H1 (cell line): ENCODE measurements at regions not wholly inside any gene's neighbourhood (a gene's known extent, or its start where the extent isn't known, plus 50 kb on each side); places are given as distances from the start of the nearest gene placed in this dataset.

Experiments used
- CTCF ChIA-PET: fragments of 300-600 bp; sonication (Branson Sonifier 250); formaldehyde crosslinking; loops from one replicate; lab custom pipeline; 2021; ENCODE audit not compliant: partially characterized antibody; lab: Charles Lee
- POLR2A ChIA-PET: fragments of 300-600 bp; sonication (Branson Sonifier 250); formaldehyde crosslinking; loops from one replicate; lab custom pipeline; 2021; ENCODE audit warnings: inconsistent platforms; ENCODE audit not compliant: partially characterized antibody; lab: Charles Lee
- DNase-seq, 2 experiments: peaks; one replicate each; pipeline versions ENCODE4 v3.0.0 to v3.0.0-alpha.2; 2010 to 2022; ENCODE audit warnings: low spot score in 2 of 2, low read depth in 1 of 2, mixed read lengths in 1 of 2
- FAIRE-seq: peaks from 2 replicates; lab custom pipeline; 2011; peaks lifted over from hg19 to GRCh38; lab: Jason Lieb, UNC
- H2AFZ ChIP-seq: 2 replicates; pipeline ENCODE4 v1.8.1; 2012; ENCODE audit warnings: low read length, inconsistent platforms
- H2AK5ac ChIP-seq: 2 replicates; pipeline ENCODE4 v1.6.1; 2013; ENCODE audit warnings: low read depth, low read length
- H2BK120ac ChIP-seq: replicated peaks from 2 replicates; pipeline ENCODE3; 2013; ENCODE audit warnings: low read depth, low read length, inconsistent platforms
- H2BK12ac ChIP-seq: 2 replicates; pipeline ENCODE4 v1.6.1; 2013; ENCODE audit warnings: low read depth, low read length
- H2BK15ac ChIP-seq: 2 replicates; pipeline ENCODE4 v1.6.1; 2013; ENCODE audit warnings: low read length
- H2BK20ac ChIP-seq: 2 replicates; pipeline ENCODE4 v1.6.1; 2013; ENCODE audit warnings: low read length
- H2BK5ac ChIP-seq: 2 replicates; pipeline ENCODE4 v1.6.1; 2013; ENCODE audit warnings: low read depth, low read length
- H3K14ac ChIP-seq: 2 replicates; pipeline ENCODE4 v1.6.1; 2013; ENCODE audit warnings: inconsistent platforms; ENCODE audit not compliant: insufficient read length
- H3K18ac ChIP-seq: 2 replicates; pipeline ENCODE4 v1.6.1; 2013; ENCODE audit warnings: low read length; ENCODE audit errors: extremely low read depth
- H3K23ac ChIP-seq: 2 replicates; pipeline ENCODE4 v1.6.1; 2013; ENCODE audit warnings: inconsistent platforms; ENCODE audit not compliant: insufficient read length
- H3K23me2 ChIP-seq: 2 replicates; pipeline ENCODE4 v1.6.1; 2013; ENCODE audit warnings: low read depth, low read length
- H3K27ac ChIP-seq: 2 replicates; pipeline ENCODE4 v1.6.1; 2011; ENCODE audit warnings: low read depth, low read length, inconsistent platforms
- H3K27me3 ChIP-seq, 4 experiments: replicated peaks in 1 of 4; 1 replicate in 1 of 4; 2 replicates in 3 of 4; pipeline versions ENCODE4 v1.6.1 to v1.8.1; 2011 to 2013; ENCODE audit warnings: low read length in 3 of 4, mild to moderate bottlenecking in 3 of 4, inconsistent platforms in 2 of 4, mixed read lengths in 2 of 4, moderate library complexity in 1 of 4; ENCODE audit not compliant: control insufficient read depth in 3 of 4, insufficient read depth in 3 of 4; ENCODE audit errors: extremely low read depth in 1 of 4
- H3K36me3 ChIP-seq, 4 experiments: 2 replicates each; pipeline versions ENCODE4 v1.6.1 to v1.8.1; 2011 to 2013; ENCODE audit warnings: mild to moderate bottlenecking in 4 of 4, low read length in 3 of 4, moderate library complexity in 2 of 4, control low read depth in 1 of 4, inconsistent platforms in 1 of 4; ENCODE audit not compliant: insufficient read depth in 4 of 4, control insufficient read depth in 2 of 4
- H3K4ac ChIP-seq: replicated peaks from 2 replicates; pipeline ENCODE3; 2013; ENCODE audit warnings: low read length, low read depth, mixed read lengths, inconsistent platforms; ENCODE audit not compliant: insufficient read length
- H3K4me1 ChIP-seq, 4 experiments: replicated peaks in 1 of 4; 1 replicate in 1 of 4; 2 replicates in 3 of 4; pipeline versions ENCODE4 v1.6.1 to v1.8.1; 2011 to 2013; ENCODE audit warnings: low read length in 3 of 4, inconsistent platforms in 2 of 4, mixed read lengths in 1 of 4; ENCODE audit not compliant: insufficient read depth in 4 of 4, control insufficient read depth in 3 of 4
- H3K4me2 ChIP-seq, 2 experiments: 2 replicates each; pipeline versions ENCODE4 v1.6.1 to v1.8.1; 2011 to 2013; ENCODE audit warnings: low read depth in 2 of 2, low read length in 2 of 2, control low read depth in 1 of 2, inconsistent platforms in 1 of 2, mild to moderate bottlenecking in 1 of 2; ENCODE audit not compliant: insufficient read depth in 1 of 2
- H3K4me3 ChIP-seq, 4 experiments: fragments of 200-600, 300-600 bp in 1 of 4; sonication (generic), shearing (Covaris generic), sonication (Bioruptor Twin) in 1 of 4; 2 replicates each; pipeline versions ENCODE4 v1.5.1 to v1.8.1; 2011 to 2016; ENCODE audit warnings: low read length in 4 of 4, low read depth in 3 of 4, control low read depth in 2 of 4, inconsistent platforms in 2 of 4, mild to moderate bottlenecking in 2 of 4, mixed read lengths in 1 of 4, moderate library complexity in 1 of 4; ENCODE audit not compliant: insufficient read depth in 2 of 4; ENCODE audit errors: extremely low read depth in 1 of 4
- H3K56ac ChIP-seq: replicated peaks from 2 replicates; pipeline ENCODE3; 2013; ENCODE audit warnings: low read depth, mild to moderate bottlenecking, mixed read lengths, low read length, inconsistent platforms; ENCODE audit not compliant: insufficient read length
- H3K79me1 ChIP-seq: 2 replicates; pipeline ENCODE4 v1.6.1; 2013; ENCODE audit warnings: low read depth, low read length, control low read depth
- H3K79me2 ChIP-seq, 2 experiments: 2 replicates each; pipeline versions ENCODE4 v1.6.1 to v1.8.1; 2012 to 2013; ENCODE audit warnings: low read length in 2 of 2, mild to moderate bottlenecking in 2 of 2, inconsistent platforms in 1 of 2; ENCODE audit not compliant: insufficient read depth in 2 of 2, control insufficient read depth in 1 of 2
- H3K9ac ChIP-seq, 4 experiments: replicated peaks in 1 of 4; 1 replicate in 1 of 4; 2 replicates in 3 of 4; pipeline versions ENCODE4 v1.6.1 to v1.8.1; 2011 to 2013; ENCODE audit warnings: low read depth in 3 of 4, low read length in 3 of 4, control low read depth in 2 of 4, mild to moderate bottlenecking in 2 of 4, moderate library complexity in 2 of 4, inconsistent platforms in 1 of 4; ENCODE audit errors: extremely low read depth in 1 of 4
- H3K9me3 ChIP-seq, 2 experiments: 2 replicates each; pipeline versions ENCODE4 v1.6.1 to v1.8.1; 2012 to 2013; ENCODE audit warnings: mild to moderate bottlenecking in 2 of 2, moderate library complexity in 2 of 2, control low read depth in 1 of 2, inconsistent platforms in 1 of 2, low read depth in 1 of 2, low read length in 1 of 2, mixed read lengths in 1 of 2; ENCODE audit not compliant: insufficient read depth in 2 of 2
- H4K20me1 ChIP-seq, 2 experiments: replicated peaks in 1 of 2; 2 replicates each; pipeline versions ENCODE3 to v1.8.1; 2011 to 2013; ENCODE audit warnings: inconsistent platforms in 2 of 2, low read length in 2 of 2, mild to moderate bottlenecking in 1 of 2; ENCODE audit not compliant: insufficient read depth in 2 of 2, control insufficient read depth in 1 of 2
- H4K5ac ChIP-seq: 2 replicates; pipeline ENCODE4 v1.6.1; 2013; ENCODE audit warnings: low read length, low read depth, mixed read lengths, inconsistent platforms; ENCODE audit not compliant: insufficient read length
- H4K8ac ChIP-seq: 2 replicates; pipeline ENCODE4 v1.8.0; 2013; ENCODE audit warnings: mild to moderate bottlenecking, moderate library complexity, low read length, inconsistent platforms; ENCODE audit not compliant: insufficient read depth; ENCODE audit errors: extremely low read depth
- H4K91ac ChIP-seq: replicated peaks from 2 replicates; pipeline ENCODE3; 2013; ENCODE audit warnings: low read length, mixed read lengths, inconsistent platforms; ENCODE audit not compliant: insufficient read length
- MAFK ChIP-seq: IDR thresholded peaks from 2 replicates; pipeline ENCODE4 v1.6.1; 2012; ENCODE audit warnings: low read depth, mild to moderate bottlenecking, improper control_type of control experiment, low read length
- WGBS, 2 experiments: shearing (Covaris generic) in 1 of 2; methylation state at CpG; one replicate each; pipeline versions ENCODE4 v1.1.6 to v1.1.7; 2013 to 2015; ENCODE audit warnings: low lambda C conversion rate in 2 of 2, mixed read lengths in 2 of 2, inconsistent platforms in 1 of 2, low coverage in 1 of 2, missing lambda C conversion rate in 1 of 2; ENCODE audit not compliant: insufficient replicate concordance in 2 of 2, insufficient coverage in 1 of 2, insufficient read length in 1 of 2; ENCODE audit errors: extremely low coverage in 1 of 2, missing lambda C conversion rate in 1 of 2; 5-methylcytosine and 5-hydroxymethylcytosine counted together
- TF ChIP-seq, protein P1 (sequence below): IDR thresholded peaks from 2 replicates; pipeline ENCODE4 v1.6.1; 2011; ENCODE audit warnings: low read length, improper control_type of control experiment

DNA sequence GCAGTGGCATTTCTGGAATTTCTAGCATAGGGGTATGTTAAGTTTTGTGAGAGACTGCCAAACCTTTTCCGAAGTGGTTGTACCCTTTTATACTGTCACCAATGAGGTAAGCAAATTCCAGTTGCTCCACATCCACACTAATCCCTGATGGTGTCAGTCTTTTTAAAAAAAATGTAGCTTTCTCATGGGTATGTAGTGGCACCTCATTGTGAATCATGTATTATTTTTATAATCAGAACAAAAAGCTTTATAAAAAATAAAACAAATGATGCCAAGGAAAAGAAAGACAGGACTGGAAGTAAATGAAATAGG, 93.4 kb upstream of the CLINT1 start:
- Histone ChIP-seq H4K8ac (no peak overlapping the region), H3K27ac (no peak overlapping the region), H3K18ac (no peak overlapping the region), H3K4me2 (no peak overlapping the region), H3K79me1 (no peaks in the 10 kb centered on the region), H4K5ac (no peak overlapping the region), H3K9me3 (no peaks in the 10 kb centered on the region), H2AFZ (no peak overlapping the region), H2BK5ac (no peak overlapping the region), H3K4me1 (no peaks in the 10 kb centered on the region; a peak in 2 of 7 replicates), H2BK15ac (no peak overlapping the region), H3K9ac (no peak overlapping the region), H3K23ac (no peak overlapping the region), H3K36me3 (no peaks in the 10 kb centered on the region), H4K91ac (no peak overlapping the region), H3K56ac (no peak overlapping the region), H3K23me2 (no peaks in the 10 kb centered on the region), H3K4ac (no peak overlapping the region), H3K14ac (no peak overlapping the region), H3K79me2 (no peaks in the 10 kb centered on the region), H3K4me3 (no peak overlapping the region), H2BK120ac (no peak overlapping the region), H2AK5ac (no peak overlapping the region), H4K20me1 (no peaks in the 10 kb centered on the region), H3K27me3 (no peaks in the 10 kb centered on the region), H2BK12ac (no peak overlapping the region), H2BK20ac (no peak overlapping the region)
- WGBS, 2 experiments, result 94% methylated on average over 1 of the region's 1 CpG; no CpG with 5 or more reads in 1 of the 2 experiments
- ChIA-PET CTCF (interaction anchor here (0.9 to 7.7 kb wide), 9 partner anchors 10 to 190 kb away, joined by 3 to 79 read pairs (median 6); no protein-coding TSS in a partner anchor), POLR2A (interaction anchor here (1.0 to 2.5 kb wide), 2 partner anchors 9 to 14 kb away, joined by 4 to 10 read pairs; no protein-coding TSS in a partner anchor)
- no peak for DNase-seq
- FAIRE-seq, result no peak
- TF ChIP-seq, protein P1, sequence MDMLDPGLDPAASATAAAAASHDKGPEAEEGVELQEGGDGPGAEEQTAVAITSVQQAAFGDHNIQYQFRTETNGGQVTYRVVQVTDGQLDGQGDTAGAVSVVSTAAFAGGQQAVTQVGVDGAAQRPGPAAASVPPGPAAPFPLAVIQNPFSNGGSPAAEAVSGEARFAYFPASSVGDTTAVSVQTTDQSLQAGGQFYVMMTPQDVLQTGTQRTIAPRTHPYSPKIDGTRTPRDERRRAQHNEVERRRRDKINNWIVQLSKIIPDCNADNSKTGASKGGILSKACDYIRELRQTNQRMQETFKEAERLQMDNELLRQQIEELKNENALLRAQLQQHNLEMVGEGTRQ, result no peak
- 0 out of 2 replicates have a peak, but pooled peaks have one; percentile 9 for TF ChIP-seq MAFK
- TF ChIP-seq, all 59 proteins: peak for 1
